ENCODE measurements at regions not wholly inside any gene's neighbourhood (a gene's known extent, or its start where the extent isn't known, plus 50 kb on each side); places are given as distances from the start of the nearest gene placed in this dataset.

GRCh38 chr4:179272282-179272681 lies 1830.0 kb upstream of the AGA start:
- no peak for DNase-seq (ENCODE audit: extremely low read depth, low read depth)
- TF ChIP-seq CTCF (IDR thresholded peaks at IDR 0.05; ENCODE audit: low read depth, low read length), result no peak

- DNase-seq (ENCODE audit: extremely low read depth, low read depth), result no peak
- TF ChIP-seq CTCF (IDR thresholded peaks at IDR 0.05; ENCODE audit: low read depth, low read length), result no peak
Measured at GRCh38 chr4:179278647-179279046, 1836.4 kb upstream of the AGA start.

DNA sequence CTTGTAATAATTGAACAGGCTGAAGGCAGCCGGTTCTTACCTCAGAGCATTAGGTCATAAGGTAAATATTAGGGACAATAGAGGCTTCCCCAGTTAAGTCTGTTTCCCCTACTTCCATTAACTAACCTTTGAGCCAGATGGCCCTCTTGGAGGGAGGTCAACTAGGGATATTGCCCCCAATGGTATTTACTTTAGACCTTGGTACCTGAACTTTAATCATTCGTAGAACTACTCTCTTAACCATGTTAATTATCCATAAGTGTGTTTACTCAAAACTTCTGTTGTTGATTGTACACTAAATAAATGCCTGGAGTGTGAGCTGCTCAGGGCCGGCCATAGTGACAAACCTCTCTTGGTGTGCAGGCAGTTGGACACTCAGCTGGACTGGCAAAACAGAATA lies 1843.5 kb upstream of the AGA start:
- TF ChIP-seq CTCF (IDR thresholded peaks at IDR 0.05; ENCODE audit: low read depth, low read length), result no peak
- DNase-seq (ENCODE audit: extremely low read depth, low read depth), result no peak

DNA sequence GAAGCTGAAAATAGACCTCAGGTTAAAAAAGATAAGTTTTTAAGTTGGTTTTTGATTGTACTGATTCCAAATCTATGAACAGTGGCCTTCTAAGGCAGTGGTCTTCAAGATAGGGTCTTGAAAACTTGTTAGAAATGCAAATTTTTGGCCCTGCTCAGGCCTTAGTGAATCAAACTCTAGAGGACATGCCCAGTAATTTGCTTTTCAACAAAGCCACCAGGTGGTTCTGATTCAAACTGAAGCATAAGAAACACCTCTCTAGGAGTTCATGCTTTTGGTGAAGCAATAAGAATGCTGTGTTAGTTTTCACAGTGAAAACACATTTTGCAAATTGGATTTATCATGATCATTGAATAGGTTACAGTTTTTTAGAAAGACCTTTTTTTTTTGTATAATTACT lies 1849.4 kb upstream of the AGA start:
- no peak for TF ChIP-seq CTCF (IDR thresholded peaks at IDR 0.05; ENCODE audit: low read depth, low read length)
- no peak for DNase-seq (ENCODE audit: extremely low read depth, low read depth)

DNA sequence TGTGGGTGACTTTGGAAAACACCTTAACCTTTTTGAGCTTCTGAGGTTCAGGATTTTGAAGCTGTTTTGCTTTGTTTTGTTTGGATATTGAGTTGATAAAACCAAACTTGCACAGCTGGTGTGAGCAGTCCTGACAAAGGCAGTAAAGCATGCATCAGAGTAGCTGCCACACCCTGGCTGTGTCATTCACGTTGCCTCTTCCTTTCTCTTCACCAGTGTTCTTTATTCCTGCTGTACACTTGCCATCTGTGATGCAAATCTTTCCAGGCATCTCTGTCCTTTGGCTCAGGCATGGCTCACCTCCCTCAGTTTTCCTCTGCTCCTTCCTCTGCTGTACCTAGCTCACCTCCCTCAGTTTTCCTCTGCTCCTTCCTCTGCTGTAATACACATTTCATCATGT lies 1850.2 kb upstream of the AGA start:
- no peak for DNase-seq (ENCODE audit: extremely low read depth, low read depth)
- TF ChIP-seq CTCF (IDR thresholded peaks at IDR 0.05; ENCODE audit: low read depth, low read length), result no peak

DNA sequence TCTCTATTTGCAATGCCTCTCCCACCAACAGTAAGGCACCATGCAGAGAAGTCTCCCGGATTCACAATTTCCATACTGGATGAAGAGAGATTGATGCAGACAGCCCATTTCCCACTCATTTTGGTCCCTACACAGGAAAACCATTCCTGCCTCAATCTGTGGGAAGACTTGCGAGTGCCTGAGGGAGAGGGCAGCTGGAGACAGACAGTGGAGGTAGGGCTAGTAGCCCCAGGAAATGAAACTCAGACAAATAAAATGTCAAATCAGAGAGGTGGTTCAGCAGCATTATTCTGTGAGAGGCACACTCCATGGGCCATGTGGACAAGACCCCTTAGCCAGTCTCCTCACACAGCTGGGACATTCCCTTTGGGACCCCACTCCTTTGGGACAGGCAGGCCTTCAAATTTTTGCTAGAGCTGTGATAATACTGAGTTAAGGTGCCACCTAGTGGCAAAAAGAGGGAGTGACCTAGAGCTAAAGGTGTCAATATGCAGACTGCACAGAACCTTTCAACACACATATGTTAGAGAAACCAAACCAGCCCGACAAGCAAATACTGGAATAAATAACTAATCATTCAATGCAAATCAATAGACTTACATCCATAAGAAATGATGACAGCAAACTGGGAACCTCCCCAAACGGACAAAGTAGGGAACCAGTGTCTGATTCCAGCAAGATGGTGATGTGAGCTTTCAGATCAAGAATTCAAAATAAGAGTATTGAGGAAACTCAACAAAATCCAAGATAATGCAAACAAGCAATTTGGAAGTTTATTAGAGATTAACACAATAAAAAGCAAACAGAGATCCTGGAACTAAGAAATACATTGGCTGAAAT lies 1865.3 kb upstream of the AGA start:
- DNase-seq (ENCODE audit: extremely low read depth, low read depth), result no peak

More for the DNA sequence above, 1865.3 kb upstream of the AGA start:
- peak; percentile 55 for TF ChIP-seq CTCF (IDR thresholded peaks at IDR 0.05; ENCODE audit: low read depth, low read length)
